Astrocyte of the cerebellum (primary cell): ENCODE measurements at regions not wholly inside any gene's neighbourhood (a gene's known extent, or its start where the extent isn't known, plus 50 kb on each side); places are given as distances from the start of the nearest gene placed in this dataset.
A peak's percentile ranks its signal among the peaks of the same experiment; 100 is the strongest.

Experiments
- DNase-seq: peaks from one replicate; pipeline ENCODE4 v3.0.0-alpha.2; 2011; ENCODE audit warnings: low read depth
- H3K4me3 ChIP-seq: 2 replicates; pipeline ENCODE4 v1.5.1; 2011; ENCODE audit warnings: mild to moderate bottlenecking, low read depth, low read length, moderate library complexity
- in situ Hi-C: cut with HindIII; loops from 2 replicates; pipeline ENCODE4 v1.10.0; 2017; ENCODE audit warnings: low sequenced_read_pairs
- TF ChIP-seq, protein P1 (sequence below): IDR thresholded peaks from 2 replicates; pipeline ENCODE4 v1.5.1; 2012; ENCODE audit warnings: low read length, low read depth, moderate library complexity, mild to moderate bottlenecking; ENCODE audit errors: missing control alignments

DNA sequence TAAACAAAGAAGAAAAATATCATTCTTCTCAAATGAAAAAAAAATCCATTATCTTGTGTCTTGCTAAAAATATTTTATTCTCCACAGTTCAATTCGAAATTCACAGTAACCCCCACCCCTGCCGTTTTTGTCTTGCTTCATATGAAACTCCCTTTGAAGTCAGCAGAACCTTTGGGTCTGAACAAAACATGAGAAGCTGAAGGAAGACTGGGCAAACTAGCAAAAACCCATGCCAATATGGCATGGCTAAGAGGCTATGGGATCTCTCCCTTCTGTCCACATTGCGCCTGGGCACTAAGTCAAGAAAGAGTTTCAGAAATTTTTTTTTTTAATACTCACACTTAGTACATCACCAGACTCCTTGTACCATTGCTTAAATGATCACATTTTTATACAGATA is 136.0 kb upstream of the SMIM31 start:
- in situ Hi-C loops: no loop called here
- no peak for DNase-seq
- TF ChIP-seq, protein P1, sequence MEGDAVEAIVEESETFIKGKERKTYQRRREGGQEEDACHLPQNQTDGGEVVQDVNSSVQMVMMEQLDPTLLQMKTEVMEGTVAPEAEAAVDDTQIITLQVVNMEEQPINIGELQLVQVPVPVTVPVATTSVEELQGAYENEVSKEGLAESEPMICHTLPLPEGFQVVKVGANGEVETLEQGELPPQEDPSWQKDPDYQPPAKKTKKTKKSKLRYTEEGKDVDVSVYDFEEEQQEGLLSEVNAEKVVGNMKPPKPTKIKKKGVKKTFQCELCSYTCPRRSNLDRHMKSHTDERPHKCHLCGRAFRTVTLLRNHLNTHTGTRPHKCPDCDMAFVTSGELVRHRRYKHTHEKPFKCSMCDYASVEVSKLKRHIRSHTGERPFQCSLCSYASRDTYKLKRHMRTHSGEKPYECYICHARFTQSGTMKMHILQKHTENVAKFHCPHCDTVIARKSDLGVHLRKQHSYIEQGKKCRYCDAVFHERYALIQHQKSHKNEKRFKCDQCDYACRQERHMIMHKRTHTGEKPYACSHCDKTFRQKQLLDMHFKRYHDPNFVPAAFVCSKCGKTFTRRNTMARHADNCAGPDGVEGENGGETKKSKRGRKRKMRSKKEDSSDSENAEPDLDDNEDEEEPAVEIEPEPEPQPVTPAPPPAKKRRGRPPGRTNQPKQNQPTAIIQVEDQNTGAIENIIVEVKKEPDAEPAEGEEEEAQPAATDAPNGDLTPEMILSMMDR: no peak
- no peak overlapping the region for H3K4me3 ChIP-seq

DNA sequence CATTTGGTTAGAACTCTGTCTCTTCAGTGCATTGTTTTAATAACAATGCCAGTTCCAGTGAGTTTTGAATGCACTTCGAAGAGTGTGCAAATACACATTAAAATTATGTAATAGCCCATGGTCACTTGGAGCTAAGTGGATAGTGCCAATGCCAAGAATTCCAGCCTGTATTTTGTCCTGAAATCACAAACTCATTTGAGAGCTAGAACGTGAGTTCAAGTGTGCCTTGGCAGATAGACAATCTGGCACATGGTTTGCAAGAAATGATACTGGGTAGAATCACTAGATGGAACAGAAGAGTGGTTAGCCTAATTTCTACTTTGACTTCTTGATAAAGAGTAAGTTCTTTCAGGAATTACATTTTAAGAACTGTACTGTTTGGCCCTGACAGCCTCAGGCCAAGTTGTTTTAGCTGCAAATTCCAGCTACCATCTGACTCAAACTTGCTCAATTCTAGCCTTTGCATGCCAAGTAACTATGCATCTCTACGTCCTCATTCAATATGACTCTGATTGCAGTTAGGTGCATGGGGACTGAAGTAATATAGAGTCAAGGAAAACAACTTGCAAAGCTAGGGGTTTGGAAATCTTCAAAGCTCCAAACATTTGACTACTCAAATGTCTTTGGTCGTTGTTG is 131.9 kb upstream of the SMIM31 start:
- TF ChIP-seq, protein P1: no peak
- no peak overlapping the region for H3K4me3 ChIP-seq
- in situ Hi-C loops: no loop called here
- DNase-seq: no peak

DNA sequence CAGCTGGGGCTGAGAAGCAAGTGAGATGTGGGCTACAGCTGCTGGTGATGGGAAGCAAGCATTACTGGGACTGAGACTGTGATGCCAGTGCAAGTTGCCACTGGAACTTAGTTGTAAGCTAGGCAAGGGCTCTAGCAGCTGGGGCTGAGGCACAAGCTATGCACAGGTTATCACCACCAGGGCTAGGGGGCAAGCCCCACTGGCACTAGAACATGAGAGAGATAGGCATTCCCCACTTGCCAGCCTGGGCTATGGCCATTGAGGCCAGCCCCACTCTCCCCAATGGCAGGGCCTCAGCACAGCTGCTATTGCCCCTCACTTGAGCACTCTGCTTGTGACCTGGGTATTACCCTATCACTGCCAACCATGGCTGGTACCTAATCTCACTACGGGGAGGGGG is 130.8 kb upstream of the SMIM31 start:
- H3K4me3 ChIP-seq: no peak overlapping the region
- TF ChIP-seq, protein P1: no peak
- no peak for DNase-seq
- in situ Hi-C loops: no loop called here

DNA sequence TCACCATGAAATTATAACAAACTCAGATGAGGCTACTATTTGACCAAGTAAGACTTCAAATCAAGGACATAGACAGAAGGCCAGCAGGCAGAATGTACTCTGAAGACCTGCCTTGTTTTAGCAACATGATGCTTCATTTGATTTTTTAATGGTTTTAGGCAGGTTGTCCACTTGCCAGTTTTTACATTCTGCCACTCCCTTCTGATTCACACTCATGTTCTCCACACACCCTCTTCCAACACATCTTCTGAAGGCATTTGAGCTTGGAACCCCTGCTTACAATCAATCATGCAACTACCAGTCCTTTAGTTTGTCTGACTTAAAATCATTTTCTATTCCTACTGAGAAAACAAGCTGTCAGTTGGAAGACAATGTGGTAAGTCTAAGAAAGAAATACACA is 114.9 kb upstream of the SMIM31 start:
- H3K4me3 ChIP-seq: no peak overlapping the region
- TF ChIP-seq, protein P1: no peak
- no peak for DNase-seq
- in situ Hi-C loops: no loop called here

DNA sequence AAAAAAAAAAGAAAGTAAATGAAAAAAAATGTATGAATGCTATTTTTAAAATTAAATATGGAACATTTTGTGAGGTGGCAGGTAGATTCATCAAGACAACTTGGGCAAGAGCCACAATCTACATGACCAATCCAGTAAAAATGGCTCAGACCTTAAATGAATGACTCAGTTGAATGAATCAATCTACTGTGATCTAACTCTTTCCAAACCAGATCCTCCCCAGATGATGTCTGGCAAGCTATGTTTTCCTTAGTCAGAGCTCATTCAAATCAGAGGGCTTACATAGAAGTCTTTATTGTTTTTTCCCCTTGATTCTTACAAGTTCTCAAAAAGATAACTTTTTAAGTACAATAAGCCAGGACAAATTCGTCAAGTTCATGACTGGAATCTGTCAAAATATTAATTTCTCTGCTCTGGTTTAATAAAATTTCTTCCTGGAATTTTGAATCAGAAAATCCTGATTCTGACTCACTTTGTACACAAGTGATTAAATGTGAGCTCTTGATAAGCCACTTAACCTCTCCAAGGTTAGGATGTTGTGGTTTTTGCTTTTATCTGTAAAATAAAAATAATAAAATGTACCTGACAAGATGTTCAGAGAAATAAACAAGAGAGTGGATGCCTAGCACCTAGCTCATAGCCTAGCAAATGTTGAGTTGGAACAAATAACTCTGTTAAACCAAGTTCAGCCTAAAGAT is 105.6 kb upstream of the SMIM31 start:
- TF ChIP-seq, protein P1: no peak
- in situ Hi-C loops: no loop called here
- DNase-seq: peak; percentile 52
- no peak overlapping the region for H3K4me3 ChIP-seq

DNA sequence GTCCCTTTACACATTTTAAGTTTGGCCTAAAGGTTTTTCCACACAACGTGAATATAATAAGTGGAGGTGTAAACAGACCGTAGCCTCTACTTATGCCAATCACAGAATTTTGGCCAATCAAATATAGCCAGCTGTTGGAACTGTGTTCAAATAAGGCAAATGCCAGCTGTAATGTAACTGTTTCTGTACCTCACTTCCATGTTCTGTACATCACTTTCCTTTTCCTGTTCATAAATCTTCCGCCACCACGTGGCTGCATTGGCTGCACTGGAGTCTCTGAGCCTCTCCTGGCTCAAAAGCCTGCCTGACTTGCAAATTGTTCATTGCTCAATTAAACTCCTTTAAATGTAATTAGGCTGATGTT is 105.1 kb upstream of the SMIM31 start:
- no peak overlapping the region for H3K4me3 ChIP-seq
- TF ChIP-seq, protein P1: no peak
- DNase-seq: no peak
- in situ Hi-C loops: no loop called here
